Fibroblast of skin of abdomen (primary cell): ENCODE measurements at regions not wholly inside any gene's neighbourhood (a gene's known extent, or its start where the extent isn't known, plus 50 kb on each side); places are given as distances from the start of the nearest gene placed in this dataset.
A peak's percentile ranks its signal among the peaks of the same experiment; 100 is the strongest.

Experiments
- DNase-seq: peaks from one replicate; pipeline ENCODE4 v3.0.0-alpha.2; 2013

GRCh38 chr3:124200407-124200806 lies 208.5 kb upstream of the ROPN1 start:
- DNase-seq = peak; percentile 56

DNA sequence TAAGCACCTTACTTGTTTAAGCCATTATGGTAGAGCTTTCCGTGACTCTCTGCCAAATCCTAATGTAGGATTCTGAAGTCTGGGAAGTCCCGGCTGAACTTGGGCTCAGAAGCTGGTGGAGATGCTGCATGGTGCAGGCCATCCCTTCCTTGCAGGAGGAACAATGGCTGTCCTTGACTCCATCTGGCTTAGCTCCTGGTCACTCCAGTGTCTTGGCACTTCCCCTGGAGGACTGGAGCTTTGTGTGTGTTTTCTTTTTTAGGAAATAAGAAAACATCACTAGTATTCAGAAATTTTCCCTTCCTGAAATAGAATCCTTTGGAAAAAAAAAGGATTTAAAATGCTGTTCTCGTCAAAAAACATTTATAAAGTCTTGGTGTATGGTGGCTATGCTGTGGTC lies 209.3 kb upstream of the ROPN1 start:
- DNase-seq = no peak

DNA sequence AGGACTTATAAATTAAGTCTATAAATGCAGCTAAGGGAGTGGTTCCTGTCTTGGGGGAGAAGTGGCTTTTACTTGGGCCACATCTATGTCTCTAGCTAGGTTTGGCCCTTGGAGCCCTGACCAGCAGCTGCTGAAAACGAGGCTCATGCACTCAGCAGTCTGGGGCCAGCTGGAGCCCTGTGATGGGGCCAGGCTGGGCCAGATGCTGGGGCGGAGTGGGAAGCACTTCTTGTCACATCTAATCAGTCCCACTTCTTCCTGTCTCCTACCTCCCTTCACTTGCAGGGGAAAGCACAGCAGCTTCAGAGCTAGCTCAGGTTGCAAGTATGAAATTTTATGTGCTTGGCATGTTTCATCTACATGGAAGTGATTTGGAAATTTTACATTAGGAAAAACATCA lies 209.9 kb upstream of the ROPN1 start:
- no peak for DNase-seq

DNA sequence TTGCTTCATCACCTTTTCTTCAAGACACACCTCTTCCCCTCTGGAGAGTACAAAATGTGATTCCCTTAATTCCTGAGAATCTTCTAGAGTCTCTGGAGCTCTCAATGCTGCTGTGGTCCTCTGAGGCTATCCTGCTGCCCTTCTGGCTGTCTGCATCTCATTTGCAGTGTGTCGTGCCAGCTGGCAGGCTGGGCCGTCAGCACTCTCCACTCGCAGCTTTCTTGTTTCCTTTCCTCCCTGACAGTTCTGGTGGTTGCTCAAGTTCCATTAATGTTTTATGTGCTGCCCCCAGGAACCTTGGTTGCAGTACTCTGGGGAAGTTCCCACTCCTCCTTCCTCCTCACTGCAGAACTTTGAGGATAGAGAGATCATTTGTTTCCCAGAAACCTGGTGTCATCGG lies 210.8 kb upstream of the ROPN1 start:
- peak; percentile 42 for DNase-seq

GRCh38 chr3:124203292-124203691 lies 211.4 kb upstream of the ROPN1 start:
- no peak for DNase-seq

DNA sequence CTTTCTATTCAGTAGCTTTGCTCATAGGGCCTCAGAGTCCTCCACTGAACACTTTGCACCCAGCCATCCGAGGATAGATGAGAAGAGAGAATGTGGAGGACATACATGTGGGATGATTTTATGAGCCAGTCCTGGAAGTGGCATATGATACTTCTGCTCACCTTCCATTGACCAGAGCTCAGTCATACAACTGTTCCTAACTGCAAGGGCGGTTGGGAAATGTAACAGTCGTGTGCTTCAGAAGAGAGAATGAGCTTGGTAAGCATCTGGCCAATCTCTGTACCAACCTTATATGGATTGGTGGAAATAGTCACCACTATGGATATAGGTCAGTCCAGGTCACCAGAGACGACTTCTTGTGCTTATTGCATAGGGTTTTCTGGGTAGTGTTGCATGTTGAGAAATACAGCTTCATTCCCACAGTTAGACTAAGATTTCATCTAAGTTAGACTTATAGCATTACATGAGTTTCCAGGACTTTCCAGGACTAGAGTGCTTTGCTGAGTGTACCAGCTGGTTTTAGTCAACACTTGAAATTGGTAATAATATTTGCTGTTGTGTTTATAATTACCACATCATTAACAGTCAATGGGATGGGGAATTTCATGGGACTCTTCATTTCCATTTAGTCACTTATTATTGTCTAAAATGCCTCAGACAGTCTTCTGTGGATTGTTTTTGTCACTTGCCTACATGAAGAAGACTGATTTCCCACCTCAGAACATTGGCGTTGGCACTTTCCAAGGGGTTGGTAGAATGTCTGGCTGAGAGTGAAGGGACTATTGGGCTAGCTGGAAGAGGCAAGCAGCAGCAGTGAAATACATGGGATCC lies 214.5 kb upstream of the ROPN1 start:
- no peak for DNase-seq

DNA sequence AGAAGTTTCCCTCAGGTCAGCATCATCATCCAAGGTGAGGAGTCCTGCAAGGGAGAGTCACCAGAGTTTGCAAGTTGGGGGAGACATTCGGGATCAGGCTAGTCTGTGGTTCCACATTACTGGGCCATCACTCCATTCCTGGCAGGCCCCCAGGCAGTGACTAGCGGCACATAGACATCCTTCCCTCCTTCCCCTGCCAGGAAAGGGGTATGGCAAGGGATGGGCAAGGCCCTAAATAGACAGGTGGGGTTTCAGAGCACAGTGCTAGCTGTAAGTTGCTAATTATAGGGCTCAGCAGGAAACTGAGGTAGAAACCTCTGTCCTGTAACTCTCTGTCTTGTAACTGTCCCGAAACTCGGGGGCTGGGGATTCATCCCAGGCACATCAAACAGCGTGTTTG lies 215.2 kb upstream of the ROPN1 start:
- DNase-seq = no peak

DNA sequence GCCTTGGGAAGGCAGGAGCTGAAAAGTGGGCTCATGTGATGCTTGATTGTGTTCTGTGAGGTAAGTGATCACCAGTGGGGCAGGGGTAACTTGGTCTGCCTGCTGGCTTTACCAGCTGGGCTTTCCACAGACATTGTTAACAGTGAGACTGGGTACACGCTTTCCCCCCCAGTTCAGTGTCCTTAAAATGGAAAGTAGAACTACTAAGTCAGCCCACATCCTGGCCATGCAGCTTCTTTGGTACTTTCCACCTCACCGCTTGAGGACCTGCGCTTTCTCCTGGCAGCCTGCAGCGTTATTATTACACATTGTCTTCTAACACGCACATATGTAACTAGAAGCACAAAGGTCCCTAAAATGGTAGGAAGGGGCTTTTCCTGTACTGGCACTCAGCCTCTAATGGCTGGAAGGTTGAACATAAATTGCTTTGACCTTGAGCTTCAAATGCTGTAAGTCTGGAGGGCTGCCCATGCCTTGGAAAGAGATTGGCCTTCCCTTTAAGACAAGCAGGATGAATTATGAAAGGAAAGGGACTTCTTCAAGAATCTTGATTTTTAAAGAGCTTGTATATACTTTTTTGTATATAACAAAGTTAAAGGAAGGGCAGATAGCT lies 216.1 kb upstream of the ROPN1 start:
- no peak for DNase-seq

GRCh38 chr3:124209426-124209825 lies 217.5 kb upstream of the ROPN1 start:
- DNase-seq = peak; percentile 68

GRCh38 chr3:124210899-124211298 lies 219.0 kb upstream of the ROPN1 start:
- DNase-seq = no peak

DNA sequence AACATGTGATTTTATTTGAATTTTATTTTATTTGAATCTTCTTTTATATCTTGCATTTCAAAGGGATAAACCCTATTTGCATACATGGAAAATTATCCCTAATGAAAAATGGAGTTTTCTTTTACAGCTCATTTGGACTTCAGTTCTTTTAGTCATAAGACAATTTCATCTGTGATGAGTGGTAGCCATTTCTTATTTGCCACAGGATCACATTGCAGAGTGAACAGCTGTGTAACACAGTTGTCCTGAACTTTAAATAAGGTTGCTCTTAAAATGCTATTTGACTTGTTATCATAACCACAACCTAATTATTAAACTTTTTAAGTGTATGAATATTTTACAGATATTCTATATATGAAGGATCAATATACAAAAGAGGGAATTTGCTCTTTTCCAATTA lies 221.7 kb upstream of the ROPN1 start:
- DNase-seq = no peak

DNA sequence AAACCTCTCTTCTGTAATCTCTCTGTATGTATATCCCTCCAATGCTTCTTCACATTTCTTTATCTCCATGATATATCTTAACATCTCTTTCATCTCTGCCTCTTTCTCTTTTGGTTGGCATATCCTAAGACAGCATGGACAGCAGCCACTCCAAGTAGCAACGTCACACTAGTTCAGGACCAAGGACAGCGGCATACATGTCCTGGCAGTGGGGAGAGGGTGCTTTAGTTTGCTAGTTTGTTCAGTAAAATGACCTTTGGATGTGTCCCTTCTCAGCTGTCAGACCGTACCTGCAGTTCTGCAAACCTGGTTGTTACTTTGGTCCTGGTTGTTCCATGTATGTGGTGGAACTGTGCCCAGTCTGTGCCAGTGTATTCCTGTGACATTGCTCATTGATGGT lies 225.6 kb upstream of the ROPN1 start:
- DNase-seq = peak; percentile 75

GRCh38 chr3:124221422-124221821 lies 229.5 kb upstream of the ROPN1 start:
- peak; percentile 51 for DNase-seq

DNA sequence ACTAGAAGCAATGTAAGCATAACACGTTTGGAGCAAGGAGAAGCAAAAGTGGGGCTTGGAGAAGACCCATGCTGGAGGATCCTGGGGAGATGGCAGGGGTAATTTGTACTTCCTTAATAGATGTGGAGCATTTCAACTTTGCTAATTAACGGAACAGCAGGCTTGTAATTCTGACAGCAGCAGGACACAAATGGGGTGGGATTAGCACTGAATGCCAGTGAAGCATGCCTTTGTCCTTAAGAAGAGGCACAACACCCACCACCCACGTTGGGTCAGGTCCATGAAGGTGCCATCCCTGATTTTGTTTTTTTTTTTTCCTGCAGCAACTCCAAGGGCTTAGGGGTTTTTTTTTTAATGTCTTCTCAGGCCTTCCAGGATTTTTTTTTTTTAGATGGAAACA lies 231.9 kb upstream of the ROPN1 start:
- no peak for DNase-seq

- DNase-seq = peak; percentile 6
Measured at GRCh38 chr3:124227150-124227630, 235.3 kb upstream of the ROPN1 start.

DNA sequence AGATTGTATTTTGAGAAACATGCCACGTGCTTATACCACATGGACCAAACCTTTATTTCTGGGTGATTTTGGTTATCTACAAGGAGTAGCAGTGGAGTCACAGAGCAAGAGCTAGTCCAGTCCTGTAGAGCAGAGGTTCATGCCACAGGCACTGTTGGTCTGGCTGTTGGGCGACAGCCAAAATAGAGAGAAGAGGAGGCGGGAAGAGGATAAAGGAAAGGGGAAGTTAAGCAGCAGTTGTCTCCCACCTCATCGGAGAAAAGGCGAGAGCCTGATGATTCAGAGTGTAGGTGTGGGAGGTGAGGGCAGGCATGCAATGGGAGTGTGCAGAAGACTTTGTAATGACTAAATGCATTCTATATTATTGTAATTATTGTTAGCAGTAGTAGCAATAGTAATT lies 237.5 kb upstream of the ROPN1 start:
- no peak for DNase-seq

DNA sequence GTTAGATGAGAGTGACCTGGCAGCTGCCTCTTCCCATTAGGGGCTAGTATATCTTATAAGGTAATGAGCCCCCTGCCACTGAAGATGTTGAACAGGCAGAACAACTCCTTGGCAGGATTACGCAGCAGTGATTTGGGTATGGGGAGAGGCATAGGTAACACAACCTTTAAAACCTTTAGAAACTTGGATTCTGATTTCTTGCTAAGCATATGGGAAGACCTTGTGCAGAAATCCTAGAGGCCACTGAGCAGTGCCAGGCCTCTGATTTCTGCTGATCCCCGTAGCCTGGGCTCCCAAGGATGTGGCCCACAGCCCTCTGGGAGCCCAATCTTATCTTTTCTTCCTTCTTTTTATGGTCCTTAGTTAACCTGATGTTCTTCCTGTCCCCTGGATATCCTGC lies 237.9 kb upstream of the ROPN1 start:
- no peak for DNase-seq

DNA sequence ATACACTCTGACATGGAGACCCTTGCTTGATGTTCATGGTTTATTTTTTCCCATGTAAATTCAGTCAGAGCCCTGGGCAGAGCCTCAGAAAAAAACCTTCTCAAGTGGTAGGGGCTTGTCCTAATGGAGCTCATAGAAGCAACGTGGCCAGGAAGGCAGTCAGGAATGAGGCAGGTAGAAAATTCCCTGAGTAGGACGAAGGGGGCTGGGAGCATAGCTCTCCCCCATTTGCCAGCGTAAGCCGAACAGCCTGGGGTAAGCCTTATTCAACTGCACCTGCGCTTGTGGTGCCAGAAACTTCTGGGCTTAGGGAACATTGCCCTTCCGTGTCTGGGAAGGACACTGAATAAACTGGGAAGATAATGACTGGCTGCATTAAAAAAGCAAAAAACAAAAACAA lies 238.5 kb upstream of the ROPN1 start:
- DNase-seq = no peak

DNA sequence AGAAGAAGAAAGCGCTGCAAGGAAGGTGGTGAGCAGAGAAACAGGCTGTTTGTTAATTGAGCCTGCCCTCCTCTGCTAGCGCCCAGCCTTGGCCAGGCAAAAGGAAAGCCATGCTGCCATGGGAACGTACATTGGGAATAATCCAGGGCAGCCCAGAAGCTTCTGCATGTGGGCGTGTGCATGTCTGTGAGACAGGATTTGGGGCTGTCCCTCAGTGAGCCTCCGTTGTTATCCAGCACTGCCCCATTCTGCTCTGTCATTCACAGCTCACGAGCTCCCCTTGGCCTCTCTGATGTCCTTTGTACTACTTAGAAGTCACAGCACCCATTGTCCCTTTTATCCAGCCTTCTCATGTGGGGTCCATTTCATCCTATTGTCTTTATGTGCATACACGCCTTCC lies 239.1 kb upstream of the ROPN1 start:
- DNase-seq = no peak

- no peak for DNase-seq
Measured at GRCh38 chr3:124234852-124235252, 242.9 kb upstream of the ROPN1 start.

DNA sequence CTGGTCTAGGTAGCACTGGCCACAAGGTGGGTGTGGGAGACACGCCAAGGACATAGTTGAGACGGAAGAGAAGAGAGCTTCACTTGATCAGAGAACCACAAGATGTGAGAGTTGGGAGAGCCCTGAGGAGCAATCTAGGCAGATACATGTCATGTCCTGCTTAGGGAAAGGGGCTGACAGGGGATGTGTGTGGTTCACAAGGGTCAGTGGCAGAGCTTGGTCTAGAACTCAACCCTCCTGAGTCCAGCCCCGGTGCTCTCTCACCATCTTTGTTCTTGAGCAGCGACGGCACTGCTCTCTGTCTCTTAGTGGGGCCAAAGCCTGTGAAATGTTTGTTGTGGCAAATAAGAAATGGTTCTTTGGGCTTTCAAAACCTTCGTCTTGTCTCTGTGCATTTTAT lies 243.5 kb upstream of the ROPN1 start:
- DNase-seq = no peak

GRCh38 chr3:124243177-124243859 lies 251.4 kb upstream of the ROPN1 start:
- no peak for DNase-seq

- DNase-seq = no peak
Measured at GRCh38 chr3:124246376-124246775, 254.5 kb upstream of the ROPN1 start.

GRCh38 chr3:124246949-124247348 lies 255.0 kb upstream of the ROPN1 start:
- no peak for DNase-seq
